ENCODE measurements at regions not wholly inside any gene's neighbourhood (a gene's known extent, or its start where the extent isn't known, plus 50 kb on each side); places are given as distances from the start of the nearest gene placed in this dataset.
A peak's percentile ranks its signal among the peaks of the same experiment; 100 is the strongest.

GRCh38 chr5:97550164-97550563 is 367.1 kb upstream of the RIOK2 start:
- peak; percentile 84 for DNase-seq
- no peak for TF ChIP-seq EZH2 (IDR thresholded peaks at IDR 0.05; ENCODE audit: insufficient read depth, poor library complexity, severe bottlenecking)
- no peak for TF ChIP-seq EZH2phosphoT487 (IDR thresholded peaks at IDR 0.05; ENCODE audit: insufficient read depth, low read depth)
- 9% methylated on average over 1 of the region's 1 CpG for WGBS, 2 experiments (ENCODE audit: low coverage in 1 of 2, low lambda C conversion rate in 2 of 2, missing lambda C conversion rate in 2 of 2)

GRCh38 chr5:97550818-97551217 is 367.8 kb upstream of the RIOK2 start:
- H3K27me3 ChIP-seq (replicated peaks; ENCODE audit: insufficient read depth), result no peaks in the 10 kb centered on the region
- H3K27ac ChIP-seq, result no peak overlapping the region
- H3K4me3 ChIP-seq, result no peak overlapping the region
- no peaks in the 10 kb centered on the region for H3K9me2 ChIP-seq (ENCODE audit: insufficient read depth)
- no peak overlapping the region for H2AFZ ChIP-seq
- H3K9ac ChIP-seq, result no peak overlapping the region
- no peak for DNase-seq
- no peak overlapping the region for H3K4me2 ChIP-seq (ENCODE audit: unreplicated experiment)
- H3K36me3 ChIP-seq (ENCODE audit: low read depth), result no peaks in the 10 kb centered on the region
- H3K79me2 ChIP-seq (ENCODE audit: insufficient read depth), result no peaks in the 10 kb centered on the region
- H3K9me3 ChIP-seq (ENCODE audit: low read depth), result no peaks in the 10 kb centered on the region
- H3F3A ChIP-seq (ENCODE audit: insufficient read depth), result peaks cover 28% of the 10 kb centered on the region
- peaks cover 40% of the 10 kb centered on the region for H3K4me1 ChIP-seq (ENCODE audit: insufficient read depth)
- no peaks in the 10 kb centered on the region for H4K20me1 ChIP-seq (ENCODE audit: insufficient read depth)
- WGBS, 2 experiments (ENCODE audit: low coverage in 1 of 2, low lambda C conversion rate in 2 of 2, missing lambda C conversion rate in 2 of 2), result 81 to 84% methylated on average over 2 of the region's 2 CpGs
- TF ChIP-seq EZH2 (IDR thresholded peaks at IDR 0.05; ENCODE audit: insufficient read depth, poor library complexity, severe bottlenecking), result no peak
- TF ChIP-seq EZH2phosphoT487 (IDR thresholded peaks at IDR 0.05; ENCODE audit: insufficient read depth, low read depth), result no peak
- in situ Hi-C loops (cut with MboI), result no loop called here

More at GRCh38 chr5:97550164-97550563, 367.1 kb upstream of the RIOK2 start:
- H2AFZ ChIP-seq, result no peak overlapping the region
- no peaks in the 10 kb centered on the region for H3K36me3 ChIP-seq (ENCODE audit: low read depth)
- no peak overlapping the region for H3K9ac ChIP-seq
- H4K20me1 ChIP-seq (ENCODE audit: insufficient read depth), result no peaks in the 10 kb centered on the region
- H3K27ac ChIP-seq, result no peak overlapping the region
- H3K4me2 ChIP-seq (ENCODE audit: unreplicated experiment), result no peak overlapping the region
- peaks cover 39% of the 10 kb centered on the region for H3K4me1 ChIP-seq (ENCODE audit: insufficient read depth)
- H3F3A ChIP-seq (ENCODE audit: insufficient read depth), result peaks cover 25% of the 10 kb centered on the region
- H3K9me2 ChIP-seq (ENCODE audit: insufficient read depth), result no peaks in the 10 kb centered on the region
- no peak overlapping the region for H3K4me3 ChIP-seq
- no peaks in the 10 kb centered on the region for H3K79me2 ChIP-seq (ENCODE audit: insufficient read depth)
- in situ Hi-C loops (cut with MboI), result no loop called here
- H3K9me3 ChIP-seq (ENCODE audit: low read depth), result no peaks in the 10 kb centered on the region
- H3K27me3 ChIP-seq (replicated peaks; ENCODE audit: insufficient read depth), result no peaks in the 10 kb centered on the region

GRCh38 chr5:97553604-97554452 is 370.8 kb upstream of the RIOK2 start:
- WGBS, 2 experiments (ENCODE audit: low coverage in 1 of 2, low lambda C conversion rate in 2 of 2, missing lambda C conversion rate in 2 of 2), result 61 to 73% methylated on average over 2 of the region's 2 CpGs
- H3K9me3 ChIP-seq (ENCODE audit: low read depth), result no peaks in the 10 kb centered on the region
- H3K36me3 ChIP-seq (ENCODE audit: low read depth), result no peaks in the 10 kb centered on the region
- H3F3A ChIP-seq (ENCODE audit: insufficient read depth), result peaks cover 32% of the 10 kb centered on the region
- H3K27me3 ChIP-seq (replicated peaks; ENCODE audit: insufficient read depth), result no peaks in the 10 kb centered on the region
- no peak overlapping the region for H3K4me3 ChIP-seq
- H2AFZ ChIP-seq, result no peak overlapping the region
- DNase-seq, result no peak
- H3K4me1 ChIP-seq (ENCODE audit: insufficient read depth), result peaks cover 31% of the 10 kb centered on the region
- no peak overlapping the region for H3K27ac ChIP-seq
- no peak overlapping the region for H3K4me2 ChIP-seq (ENCODE audit: unreplicated experiment)
- no peaks in the 10 kb centered on the region for H3K79me2 ChIP-seq (ENCODE audit: insufficient read depth)
- TF ChIP-seq EZH2 (IDR thresholded peaks at IDR 0.05; ENCODE audit: insufficient read depth, poor library complexity, severe bottlenecking) (no peak), EZH2phosphoT487 (IDR thresholded peaks at IDR 0.05; ENCODE audit: insufficient read depth, low read depth) (no peak)
- H3K9ac ChIP-seq, result no peak overlapping the region
- no peaks in the 10 kb centered on the region for H4K20me1 ChIP-seq (ENCODE audit: insufficient read depth)
- no peaks in the 10 kb centered on the region for H3K9me2 ChIP-seq (ENCODE audit: insufficient read depth)
- in situ Hi-C loops (cut with MboI), result no loop called here

- Histone ChIP-seq H3K79me2 (ENCODE audit: insufficient read depth) (no peaks in the 10 kb centered on the region), H3K4me3 (no peak overlapping the region), H3F3A (ENCODE audit: insufficient read depth) (peaks cover 28% of the 10 kb centered on the region), H3K4me2 (ENCODE audit: unreplicated experiment) (peak overlapping the region; percentile 30), H3K9ac (peak overlapping the region; percentile 26), H3K36me3 (ENCODE audit: low read depth) (no peaks in the 10 kb centered on the region), H3K27me3 (replicated peaks; ENCODE audit: insufficient read depth) (no peaks in the 10 kb centered on the region), H3K9me3 (ENCODE audit: low read depth) (no peaks in the 10 kb centered on the region), H3K9me2 (ENCODE audit: insufficient read depth) (no peaks in the 10 kb centered on the region), H3K27ac (peak overlapping the region; percentile 55), H2AFZ (peak overlapping the region; percentile 19; the same call in 1 of the 2 replicates), H3K4me1 (ENCODE audit: insufficient read depth) (peaks cover 28% of the 10 kb centered on the region), H4K20me1 (ENCODE audit: insufficient read depth) (no peaks in the 10 kb centered on the region)
- WGBS, 2 experiments (ENCODE audit: low coverage in 1 of 2, low lambda C conversion rate in 2 of 2, missing lambda C conversion rate in 2 of 2), result 28 to 35% methylated on average over 4 of the region's 4 CpGs
- in situ Hi-C loops (cut with MboI), result no loop called here
- TF ChIP-seq EZH2 (IDR thresholded peaks at IDR 0.05; ENCODE audit: insufficient read depth, poor library complexity, severe bottlenecking), result no peak
- TF ChIP-seq EZH2phosphoT487 (IDR thresholded peaks at IDR 0.05; ENCODE audit: insufficient read depth, low read depth), result no peak
- DNase-seq, result peak; percentile 90
Observed at GRCh38 chr5:97554977-97555643, 372.1 kb upstream of the RIOK2 start.

Measured in GM23248 (cell line).